RWPE1 (cell line): ENCODE measurements at regions not wholly inside any gene's neighbourhood (a gene's known extent, or its start where the extent isn't known, plus 50 kb on each side); places are given as distances from the start of the nearest gene placed in this dataset.

Experiments
- CTCF ChIA-PET: fragments of 350-600 bp; sonication (Branson Sonifier 250); formaldehyde crosslinking; extraction: SDS; loops from one replicate; lab custom pipeline; 2021; lab: Yijun Ruan, JAX
- POLR2A ChIA-PET: fragments of 400-600 bp; formaldehyde crosslinking; extraction: SDS; loops from one replicate; lab custom pipeline; 2020; ENCODE audit warnings: antibody characterized with exemption; ENCODE audit not compliant: low non-redundant PET; lab: Yijun Ruan, JAX
- DNase-seq: peaks from one replicate; pipeline ENCODE4 v3.0.0; 2012; ENCODE audit warnings: low spot score
- H3K27ac ChIP-seq: fragments of 450-650 bp; 2 replicates; pipeline ENCODE4 v1.5.1; 2017
- TF ChIP-seq, protein P1 (sequence below): fragments of 450-650 bp; conservative IDR thresholded peaks from 2 replicates; pipeline ENCODE4 v1.5.1; 2017; ENCODE audit warnings: low read depth, mild to moderate bottlenecking

DNA sequence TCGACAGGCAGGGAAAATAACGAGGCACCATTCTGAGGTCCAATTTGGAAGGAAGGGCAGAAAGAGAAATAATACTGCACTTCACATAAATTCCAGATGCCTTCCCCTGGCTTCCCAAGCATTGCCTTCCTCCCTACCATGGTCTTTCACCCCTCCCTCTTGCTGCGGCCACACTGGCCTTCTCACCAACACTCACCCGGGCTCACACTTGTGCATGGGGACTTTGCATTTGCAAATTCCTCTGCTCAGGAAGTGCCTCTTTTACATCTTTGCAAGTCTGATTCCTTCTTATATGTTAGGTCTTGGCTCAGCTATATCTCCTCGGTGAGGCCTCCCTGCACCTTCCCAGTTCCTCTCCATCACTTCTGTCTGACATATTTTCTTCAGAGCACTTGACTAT, 199.4 kb downstream of the CHIC2 start:
- no peak for DNase-seq
- H3K27ac ChIP-seq, result no peak overlapping the region
- TF ChIP-seq, protein P1, sequence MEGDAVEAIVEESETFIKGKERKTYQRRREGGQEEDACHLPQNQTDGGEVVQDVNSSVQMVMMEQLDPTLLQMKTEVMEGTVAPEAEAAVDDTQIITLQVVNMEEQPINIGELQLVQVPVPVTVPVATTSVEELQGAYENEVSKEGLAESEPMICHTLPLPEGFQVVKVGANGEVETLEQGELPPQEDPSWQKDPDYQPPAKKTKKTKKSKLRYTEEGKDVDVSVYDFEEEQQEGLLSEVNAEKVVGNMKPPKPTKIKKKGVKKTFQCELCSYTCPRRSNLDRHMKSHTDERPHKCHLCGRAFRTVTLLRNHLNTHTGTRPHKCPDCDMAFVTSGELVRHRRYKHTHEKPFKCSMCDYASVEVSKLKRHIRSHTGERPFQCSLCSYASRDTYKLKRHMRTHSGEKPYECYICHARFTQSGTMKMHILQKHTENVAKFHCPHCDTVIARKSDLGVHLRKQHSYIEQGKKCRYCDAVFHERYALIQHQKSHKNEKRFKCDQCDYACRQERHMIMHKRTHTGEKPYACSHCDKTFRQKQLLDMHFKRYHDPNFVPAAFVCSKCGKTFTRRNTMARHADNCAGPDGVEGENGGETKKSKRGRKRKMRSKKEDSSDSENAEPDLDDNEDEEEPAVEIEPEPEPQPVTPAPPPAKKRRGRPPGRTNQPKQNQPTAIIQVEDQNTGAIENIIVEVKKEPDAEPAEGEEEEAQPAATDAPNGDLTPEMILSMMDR, result no peak
- ChIA-PET POLR2A (no interaction called here), CTCF (interaction anchor here (1.2 kb wide), 1 partner anchor 369 kb away, joined by 6 read pairs; no protein-coding TSS in a partner anchor)

DNA sequence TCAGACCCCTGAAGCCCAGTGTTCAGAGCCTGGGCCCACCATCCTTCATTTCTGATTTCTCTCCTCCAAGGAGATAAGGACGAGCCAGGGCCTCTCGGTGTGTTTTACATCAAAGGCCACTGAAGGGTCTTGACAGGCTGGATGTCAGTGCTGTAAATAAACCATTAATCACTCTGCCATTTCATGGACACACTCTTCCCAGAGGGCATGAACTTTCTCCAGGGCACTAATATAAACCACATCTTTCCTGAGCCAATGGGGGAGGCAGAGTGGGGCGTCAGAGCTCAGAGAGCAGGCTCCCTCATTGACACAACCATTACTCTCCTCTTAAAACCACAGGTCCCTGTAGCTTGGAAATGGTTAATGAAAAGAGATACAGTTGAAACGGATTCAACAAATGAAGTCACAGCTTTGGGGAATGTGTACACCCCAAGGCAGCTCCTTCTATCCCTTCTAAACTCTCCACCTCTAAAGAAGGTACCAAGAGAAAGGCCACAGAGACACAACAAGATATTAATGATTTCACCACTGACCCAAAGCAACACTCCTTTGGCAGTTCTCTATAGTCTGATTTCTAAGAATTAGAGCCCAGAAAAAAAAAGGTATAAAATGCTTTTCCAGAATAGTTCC, 200.6 kb downstream of the CHIC2 start:
- TF ChIP-seq, protein P1, result no peak
- no peak overlapping the region for H3K27ac ChIP-seq
- no peak for DNase-seq
- ChIA-PET POLR2A (no interaction called here), CTCF (interaction anchor here (0.6 to 0.7 kb wide), 2 partner anchors 312 to 369 kb away, joined by 3 read pairs; no protein-coding TSS in a partner anchor)

DNA sequence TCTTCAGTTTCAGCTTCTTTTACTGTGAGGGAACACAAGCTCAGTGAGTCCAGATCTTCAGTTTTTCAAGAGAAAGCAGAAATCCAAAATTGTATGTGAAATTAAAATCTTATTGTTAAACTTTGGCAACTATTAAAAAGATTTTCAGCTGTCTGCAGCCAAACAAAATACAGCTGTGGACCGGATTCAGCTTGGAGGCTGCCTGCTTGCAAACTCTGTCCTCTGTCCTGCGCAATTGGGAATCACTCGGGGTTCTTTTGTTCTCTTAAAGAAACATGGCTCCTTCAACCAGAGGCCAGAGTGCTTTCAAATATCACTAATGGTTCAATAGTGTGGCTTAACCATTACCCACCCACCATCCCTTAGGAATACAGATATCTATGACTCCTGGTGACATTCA, 201.2 kb downstream of the CHIC2 start:
- TF ChIP-seq, protein P1, result no peak
- H3K27ac ChIP-seq, result no peak overlapping the region
- no peak for DNase-seq
- CTCF ChIA-PET, result no interaction called here
- POLR2A ChIA-PET, result no interaction called here

DNA sequence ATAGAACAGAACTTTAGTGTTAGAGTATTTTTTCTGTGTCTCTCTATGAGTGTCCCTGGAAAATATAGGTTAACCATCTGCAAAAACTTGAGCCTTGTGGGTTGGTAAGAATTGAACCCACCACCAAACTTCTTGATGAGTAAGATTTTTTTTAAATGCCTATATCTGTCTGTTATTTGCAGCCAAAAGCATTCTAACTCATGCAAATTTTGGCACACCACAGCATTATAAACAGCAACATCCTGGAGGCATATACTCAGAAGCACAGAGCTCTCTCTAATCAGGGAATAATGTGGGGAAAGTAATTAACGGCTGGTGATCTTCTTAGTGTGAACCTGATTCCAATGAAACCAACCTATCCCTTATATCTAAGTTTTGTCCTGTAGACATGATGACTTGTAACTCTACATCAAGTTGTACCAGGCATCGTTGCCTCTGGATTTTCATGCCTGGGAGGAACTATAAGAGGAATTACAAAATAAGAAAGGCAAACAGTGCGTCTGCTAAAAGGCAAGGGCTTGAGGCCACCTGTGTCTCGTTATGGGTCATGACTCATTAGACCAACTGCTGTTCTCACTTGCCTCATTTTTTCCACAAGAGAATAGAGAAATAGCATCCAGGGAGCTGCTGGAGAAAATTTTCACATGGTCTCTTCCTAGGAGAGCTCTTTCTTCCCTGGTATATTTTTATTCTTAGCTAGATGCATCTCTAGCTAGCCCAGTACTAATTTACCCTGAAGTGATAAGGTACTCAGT, 202.4 kb downstream of the CHIC2 start:
- POLR2A ChIA-PET, result no interaction called here
- H3K27ac ChIP-seq, result no peak overlapping the region
- CTCF ChIA-PET, result no interaction called here
- no peak for DNase-seq
- TF ChIP-seq, protein P1, result no peak

DNA sequence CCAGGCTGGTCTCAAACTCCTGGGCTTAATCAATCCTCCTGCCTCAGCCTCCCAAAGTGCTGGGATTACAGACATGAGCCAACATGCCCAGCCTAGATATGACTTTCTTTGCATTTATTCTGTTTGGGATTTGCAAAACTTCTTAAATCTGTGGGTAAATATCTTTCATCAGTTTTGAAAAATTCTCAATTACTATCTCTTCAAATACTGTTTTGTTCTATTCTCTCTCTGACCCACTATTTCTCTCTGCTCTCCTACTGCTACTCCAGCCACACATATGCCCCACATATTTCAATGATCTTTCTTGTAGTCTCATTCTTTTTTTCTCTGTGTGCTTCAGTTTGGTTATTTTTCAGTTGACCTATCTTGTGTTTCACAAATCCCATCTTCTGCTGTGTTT, 205.1 kb downstream of the CHIC2 start:
- TF ChIP-seq, protein P1, result no peak
- ChIA-PET CTCF (no interaction called here), POLR2A (no interaction called here)
- H3K27ac ChIP-seq, result no peak overlapping the region
- DNase-seq, result no peak

DNA sequence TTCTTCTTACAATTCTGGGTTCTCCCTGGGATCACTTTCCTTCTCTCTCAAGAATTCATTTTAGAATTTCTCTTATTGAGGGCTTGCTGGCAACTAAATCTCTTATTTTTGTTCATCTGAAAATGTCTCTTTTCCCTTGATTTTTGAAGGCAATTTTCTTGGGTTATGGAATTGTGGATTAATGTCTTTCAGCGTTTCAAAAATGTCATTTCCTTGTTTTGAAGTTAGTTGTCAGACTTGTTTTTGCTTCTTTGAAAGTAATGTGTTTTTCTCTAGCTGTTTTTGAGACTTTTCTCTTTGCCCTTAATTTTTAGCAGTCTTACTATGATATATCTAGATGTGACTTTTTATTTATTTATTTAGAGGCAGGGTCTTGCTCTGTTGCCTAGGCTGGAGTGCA, 205.7 kb downstream of the CHIC2 start:
- POLR2A ChIA-PET, result no interaction called here
- no peak for DNase-seq
- no peak overlapping the region for H3K27ac ChIP-seq
- CTCF ChIA-PET, result no interaction called here
- TF ChIP-seq, protein P1, result no peak
